SU-DHL-6 (cell line): ENCODE measurements at regions not wholly inside any gene's neighbourhood (a gene's known extent, or its start where the extent isn't known, plus 50 kb on each side); places are given as distances from the start of the nearest gene placed in this dataset.

Experiments used
- CTCF ChIP-seq: fragments of 200-600 bp; sonication (generic); IDR thresholded peaks from one replicate; pipeline ENCODE4 v1.5.1; 2017; ENCODE audit warnings: antibody characterized with exemption, mild to moderate bottlenecking, low read length, moderate library complexity; ENCODE audit not compliant: insufficient read depth, poor library complexity, severe bottlenecking
- EZH2phosphoT487 ChIP-seq: fragments of 200-600 bp; sonication (generic), shearing (Covaris generic); conservative IDR thresholded peaks from 2 replicates; pipeline ENCODE4 v1.6.1; 2018; ENCODE audit warnings: mild to moderate bottlenecking, antibody characterized with exemption, low read length, moderate library complexity, mixed read lengths

- no peak for TF ChIP-seq EZH2phosphoT487
- TF ChIP-seq CTCF = no peak
Observed at GRCh38 chr3:192026661-192027060, 565.7 kb downstream of the PYDC2 start.
